BE2C (cell line): ENCODE measurements at regions not wholly inside any gene's neighbourhood (a gene's known extent, or its start where the extent isn't known, plus 50 kb on each side); places are given as distances from the start of the nearest gene placed in this dataset.
"Not testable (repeated sequence)": the region's sequence is repeated elsewhere in the genome, so short reads cannot be mapped to it uniquely, and the experiment has no call there.

Experiments
- DNase-seq: peaks from one replicate; pipeline ENCODE4 v3.0.0-alpha.2; 2020
- H3K27me3 ChIP-seq: fragments of 250-450 bp; sonication (Bioruptor Pico); 2 replicates; pipeline ENCODE4 v1.5.1; 2020; ENCODE audit warnings: mild to moderate bottlenecking
- H3K36me3 ChIP-seq: fragments of 250-450 bp; sonication (Bioruptor Pico); 2 replicates; pipeline ENCODE4 v1.5.1; 2020; ENCODE audit warnings: mild to moderate bottlenecking
- H3K4me1 ChIP-seq: fragments of 250-450 bp; sonication (Bioruptor Pico); 2 replicates; pipeline ENCODE4 v1.5.1; 2020
- H3K4me3 ChIP-seq: 2 replicates; pipeline ENCODE4 v1.5.1; 2011; ENCODE audit warnings: low read depth, low read length
- H3K9me3 ChIP-seq: fragments of 250-450 bp; sonication (Bioruptor Pico); 2 replicates; pipeline ENCODE4 v1.5.1; 2020
- CTCF ChIP-seq: IDR thresholded peaks from 2 replicates; pipeline ENCODE4 v1.5.1; 2012; ENCODE audit warnings: mild to moderate bottlenecking, low read depth, low read length

GRCh38 chr5:12659686-12660085 lies 755.4 kb upstream of the CTNND2 start:
- Histone ChIP-seq H3K9me3 (peaks cover 4% of the 10 kb centered on the region; the same call in 1 of the 2 replicates), H3K4me3 (no peak overlapping the region), H3K36me3 (no peaks in the 10 kb centered on the region), H3K4me1 (no peaks in the 10 kb centered on the region), H3K27me3 (no peaks in the 10 kb centered on the region)
- no peak for DNase-seq
- TF ChIP-seq CTCF, result no peak

- Histone ChIP-seq H3K4me1 (no peaks in the 10 kb centered on the region), H3K36me3 (no peaks in the 10 kb centered on the region), H3K27me3 (no peaks in the 10 kb centered on the region), H3K4me3 (no peak overlapping the region), H3K9me3 (peaks cover 4% of the 10 kb centered on the region; the same call in 1 of the 2 replicates)
- no peak for DNase-seq
- TF ChIP-seq CTCF, result no peak
Observed at GRCh38 chr5:12658871-12659446, 754.7 kb upstream of the CTNND2 start.

GRCh38 chr5:12657914-12658474 lies 753.7 kb upstream of the CTNND2 start:
- not testable (repeated sequence) for H3K4me1 ChIP-seq, H3K27me3 ChIP-seq, H3K9me3 ChIP-seq, DNase-seq, H3K4me3 ChIP-seq, H3K36me3 ChIP-seq

GRCh38 chr5:12655675-12656074 lies 751.4 kb upstream of the CTNND2 start:
- TF ChIP-seq CTCF, result no peak
- H3K27me3 ChIP-seq, result no peaks in the 10 kb centered on the region
- no peak for DNase-seq
- no peaks in the 10 kb centered on the region for H3K4me1 ChIP-seq
- no peaks in the 10 kb centered on the region for H3K9me3 ChIP-seq
- H3K4me3 ChIP-seq, result no peak overlapping the region
- no peaks in the 10 kb centered on the region for H3K36me3 ChIP-seq

GRCh38 chr5:12652201-12652600 lies 748.0 kb upstream of the CTNND2 start:
- H3K4me1 ChIP-seq, result no peaks in the 10 kb centered on the region
- no peaks in the 10 kb centered on the region for H3K9me3 ChIP-seq
- TF ChIP-seq CTCF, result no peak
- H3K27me3 ChIP-seq, result no peaks in the 10 kb centered on the region
- DNase-seq, result no peak
- no peak overlapping the region for H3K4me3 ChIP-seq
- no peaks in the 10 kb centered on the region for H3K36me3 ChIP-seq

- H3K9me3 ChIP-seq, result no peaks in the 10 kb centered on the region
- H3K4me3 ChIP-seq, result no peak overlapping the region
- no peak for TF ChIP-seq CTCF
- H3K27me3 ChIP-seq, result no peaks in the 10 kb centered on the region
- no peaks in the 10 kb centered on the region for H3K4me1 ChIP-seq
- H3K36me3 ChIP-seq, result no peaks in the 10 kb centered on the region
- DNase-seq, result no peak
Observed at GRCh38 chr5:12648558-12648957, 744.3 kb upstream of the CTNND2 start.

- Histone ChIP-seq H3K4me3 (no peak overlapping the region), H3K36me3 (no peaks in the 10 kb centered on the region), H3K4me1 (no peaks in the 10 kb centered on the region), H3K27me3 (no peaks in the 10 kb centered on the region), H3K9me3 (no peaks in the 10 kb centered on the region)
- no peak for DNase-seq
- no peak for TF ChIP-seq CTCF
Observed at GRCh38 chr5:12647613-12648012, 743.4 kb upstream of the CTNND2 start.
